Fibroblast of lung (primary cell): ENCODE measurements at regions not wholly inside any gene's neighbourhood (a gene's known extent, or its start where the extent isn't known, plus 50 kb on each side); places are given as distances from the start of the nearest gene placed in this dataset.

ENCODE experiments used
- EZH2 ChIP-seq: IDR thresholded peaks from 2 replicates; pipeline ENCODE4 v1.5.1; 2012; ENCODE audit warnings: low read length, control low read depth, mild to moderate bottlenecking; ENCODE audit errors: missing control alignments
- TF ChIP-seq, protein P1 (sequence below), 2 donors: IDR thresholded peaks in 1 of 2; conservative IDR thresholded peaks in 1 of 2; 1 replicate in 1 of 2; 2 replicates in 1 of 2; pipeline ENCODE4 v1.5.1; 2011 to 2012; ENCODE audit warnings: low read length in 2 of 2, control low read depth in 1 of 2, inconsistent platforms in 1 of 2, low read depth in 1 of 2, mild to moderate bottlenecking in 1 of 2

DNA sequence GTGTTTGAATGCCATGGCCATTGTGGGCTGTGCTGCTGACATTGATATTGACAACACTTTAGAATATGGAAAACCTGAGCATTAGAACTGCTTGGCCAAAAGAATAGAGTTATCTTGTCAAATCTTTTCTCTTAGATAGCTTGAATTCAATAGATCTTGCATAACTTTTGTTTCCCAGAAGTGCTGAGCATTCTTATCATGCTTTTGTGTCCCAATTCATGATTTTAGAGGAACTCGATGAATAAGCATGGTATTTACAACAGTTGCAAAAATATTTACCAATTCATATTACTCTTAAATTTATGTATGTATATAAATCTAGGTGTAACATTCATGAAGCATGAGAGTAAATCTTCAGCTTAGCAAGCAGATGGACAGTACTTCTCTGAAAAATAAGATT is 508.0 kb downstream of the BCL11A start:
- TF ChIP-seq, protein P1, sequence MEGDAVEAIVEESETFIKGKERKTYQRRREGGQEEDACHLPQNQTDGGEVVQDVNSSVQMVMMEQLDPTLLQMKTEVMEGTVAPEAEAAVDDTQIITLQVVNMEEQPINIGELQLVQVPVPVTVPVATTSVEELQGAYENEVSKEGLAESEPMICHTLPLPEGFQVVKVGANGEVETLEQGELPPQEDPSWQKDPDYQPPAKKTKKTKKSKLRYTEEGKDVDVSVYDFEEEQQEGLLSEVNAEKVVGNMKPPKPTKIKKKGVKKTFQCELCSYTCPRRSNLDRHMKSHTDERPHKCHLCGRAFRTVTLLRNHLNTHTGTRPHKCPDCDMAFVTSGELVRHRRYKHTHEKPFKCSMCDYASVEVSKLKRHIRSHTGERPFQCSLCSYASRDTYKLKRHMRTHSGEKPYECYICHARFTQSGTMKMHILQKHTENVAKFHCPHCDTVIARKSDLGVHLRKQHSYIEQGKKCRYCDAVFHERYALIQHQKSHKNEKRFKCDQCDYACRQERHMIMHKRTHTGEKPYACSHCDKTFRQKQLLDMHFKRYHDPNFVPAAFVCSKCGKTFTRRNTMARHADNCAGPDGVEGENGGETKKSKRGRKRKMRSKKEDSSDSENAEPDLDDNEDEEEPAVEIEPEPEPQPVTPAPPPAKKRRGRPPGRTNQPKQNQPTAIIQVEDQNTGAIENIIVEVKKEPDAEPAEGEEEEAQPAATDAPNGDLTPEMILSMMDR (conservative IDR thresholded peaks at IDR 0.05 in 1 of 2, IDR thresholded peaks at IDR 0.05 in 1 of 2; ENCODE audit: low read depth in 1 of 2, low read length in 2 of 2): no peak
- TF ChIP-seq EZH2: no peak
